ENCODE measurements at regions not wholly inside any gene's neighbourhood (a gene's known extent, or its start where the extent isn't known, plus 50 kb on each side); places are given as distances from the start of the nearest gene placed in this dataset.

- no peak for TF ChIP-seq CTCF (IDR thresholded peaks at IDR 0.05)
- no peak for TF ChIP-seq ZFX (IDR thresholded peaks at IDR 0.05; ENCODE audit: borderline replicate concordance)
Observed at GRCh38 chr20:54874718-54875117, 399.3 kb downstream of the DOK5 start.
